GM18502 (cell line): ENCODE measurements at regions not wholly inside any gene's neighbourhood (a gene's known extent, or its start where the extent isn't known, plus 50 kb on each side); places are given as distances from the start of the nearest gene placed in this dataset.

Experiments used
- ATAC-seq: cut with Tn5 transposase; IDR thresholded peaks from one replicate; pipeline ENCODE4 v1.9.1; 2021; ENCODE audit warnings: mild to moderate bottlenecking; ENCODE audit not compliant: unreplicated experiment, poor library complexity

DNA sequence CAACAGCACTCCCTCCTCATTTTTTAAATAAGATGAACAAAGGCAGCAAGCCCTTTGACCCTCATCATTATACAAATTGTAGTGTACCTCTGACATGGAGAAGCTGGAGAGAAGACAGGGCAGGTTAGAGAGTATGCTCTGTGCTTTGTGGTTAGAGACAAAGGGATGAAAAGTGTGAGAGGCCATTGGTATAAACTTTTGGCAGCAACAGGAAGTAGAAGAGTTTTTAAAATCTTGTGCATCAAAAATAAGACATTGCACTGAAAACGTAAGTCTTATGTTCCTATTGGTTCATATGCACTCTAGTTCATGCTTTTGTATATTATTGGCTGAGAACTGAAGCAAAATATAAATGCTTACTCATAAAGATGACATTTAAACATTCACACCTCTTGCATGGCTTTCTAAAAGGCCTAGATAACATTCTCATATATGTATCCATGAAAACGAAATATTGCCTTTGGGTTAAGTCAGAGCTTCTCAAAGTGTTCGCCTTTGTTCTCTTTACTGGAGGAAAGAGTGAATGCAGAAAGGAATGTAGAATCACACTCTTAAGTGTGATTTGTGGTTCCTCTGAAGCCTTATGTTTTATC is 158.0 kb downstream of the PALM2AKAP2 start:
- no peak for ATAC-seq

DNA sequence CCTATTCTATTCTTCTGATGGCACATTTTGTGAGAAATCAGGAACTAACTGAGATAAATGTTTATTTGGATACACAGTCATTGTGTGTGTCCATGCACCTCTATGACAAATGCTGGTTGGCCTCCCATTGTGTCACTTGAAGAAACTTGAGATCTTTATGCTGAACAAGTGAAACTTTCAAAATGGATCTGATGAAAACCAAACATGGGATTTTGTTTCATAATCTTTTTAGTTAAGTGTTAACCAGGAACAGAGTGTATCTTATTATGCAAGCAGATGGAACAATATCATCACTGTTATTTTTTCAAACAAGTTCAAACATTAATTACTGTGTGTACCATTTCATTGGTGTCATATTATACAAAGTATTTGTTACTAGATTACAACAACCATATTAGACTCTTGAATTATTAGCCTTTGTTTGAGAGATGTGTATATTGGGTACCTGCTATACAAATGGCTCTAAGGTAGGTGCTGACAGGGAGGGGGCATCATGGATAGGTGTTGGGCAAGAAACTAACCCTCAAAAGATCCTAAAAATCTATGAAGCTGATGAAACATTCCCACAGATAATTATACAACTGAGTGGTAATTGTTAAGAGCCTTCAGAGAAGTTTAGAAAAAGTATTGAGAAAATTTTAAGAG is 159.8 kb downstream of the PALM2AKAP2 start:
- no peak for ATAC-seq

DNA sequence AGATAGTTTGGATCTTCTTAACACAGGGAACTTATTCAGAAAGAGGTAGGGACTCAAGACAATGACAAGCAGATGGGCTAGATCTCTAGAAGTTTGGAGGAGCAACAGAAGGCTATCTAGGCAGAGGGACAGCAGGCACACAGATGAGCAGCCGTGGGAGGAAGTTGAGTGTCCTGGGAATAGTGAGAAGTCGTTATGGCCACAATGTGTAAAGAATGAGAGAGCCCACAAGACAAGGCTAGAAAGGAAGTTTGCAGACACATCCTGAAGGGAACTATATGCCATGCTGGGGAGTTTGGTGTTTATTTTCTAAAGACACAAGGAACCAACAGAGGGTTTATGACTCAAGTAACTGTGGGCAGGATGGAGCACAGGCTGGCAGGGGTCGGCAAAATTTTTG is 160.6 kb downstream of the PALM2AKAP2 start:
- no peak for ATAC-seq

DNA sequence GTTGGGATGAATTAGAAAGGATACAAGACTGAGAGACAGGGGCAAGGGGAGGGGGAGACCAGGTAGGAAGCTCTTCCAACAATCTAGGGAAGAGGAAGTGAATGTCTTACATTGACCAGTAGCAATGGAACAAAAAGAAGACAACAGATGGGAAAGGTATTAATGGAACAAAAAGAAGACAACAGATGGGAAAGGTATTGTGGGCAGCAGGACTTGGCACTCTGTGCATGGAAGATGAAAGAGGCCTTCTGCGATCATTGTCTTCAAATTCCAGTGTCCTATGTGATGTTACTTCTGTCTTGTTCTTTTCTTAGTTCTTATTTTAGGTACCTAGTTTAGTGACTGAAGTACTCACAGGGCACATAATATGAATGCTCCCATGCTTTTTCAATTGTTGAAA is 161.8 kb downstream of the PALM2AKAP2 start:
- ATAC-seq, result no peak

DNA sequence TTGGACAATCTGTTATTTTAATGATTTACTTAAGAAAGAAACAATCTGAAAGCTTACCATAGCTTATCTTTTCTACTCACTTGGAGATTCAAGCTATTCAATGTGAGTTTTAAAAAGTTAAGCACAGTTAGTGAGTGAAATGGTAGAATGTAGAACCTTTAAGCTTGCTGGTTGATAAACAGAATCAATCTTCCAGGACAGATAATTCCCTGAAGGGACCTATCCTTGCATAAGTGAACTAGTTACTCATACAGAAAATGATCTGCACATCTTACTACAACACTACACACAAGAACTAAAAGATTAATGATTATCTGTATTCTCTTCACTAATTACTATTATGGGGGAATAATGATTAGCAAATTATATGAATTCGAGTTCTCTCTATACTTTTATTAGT is 165.6 kb downstream of the PALM2AKAP2 start:
- no peak for ATAC-seq

DNA sequence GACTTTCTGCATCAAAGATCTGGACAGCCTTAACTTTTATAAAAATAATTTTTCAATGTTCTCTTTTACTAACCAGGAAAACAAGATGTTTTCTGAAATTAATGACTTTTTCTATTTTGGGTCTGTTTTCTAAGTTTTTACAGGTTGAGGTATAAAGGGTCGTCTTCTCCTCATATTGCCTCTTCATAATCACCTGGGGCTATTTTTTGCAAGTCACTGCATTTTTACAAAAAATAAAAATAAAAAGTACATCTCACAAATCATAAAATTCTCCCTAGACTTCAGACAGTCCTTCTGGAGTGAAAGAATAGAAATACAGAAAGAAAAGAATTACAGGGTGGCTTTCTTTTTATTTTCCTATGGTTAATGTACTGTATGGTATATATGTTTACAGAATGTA is 168.5 kb downstream of the PALM2AKAP2 start:
- ATAC-seq, result no peak

DNA sequence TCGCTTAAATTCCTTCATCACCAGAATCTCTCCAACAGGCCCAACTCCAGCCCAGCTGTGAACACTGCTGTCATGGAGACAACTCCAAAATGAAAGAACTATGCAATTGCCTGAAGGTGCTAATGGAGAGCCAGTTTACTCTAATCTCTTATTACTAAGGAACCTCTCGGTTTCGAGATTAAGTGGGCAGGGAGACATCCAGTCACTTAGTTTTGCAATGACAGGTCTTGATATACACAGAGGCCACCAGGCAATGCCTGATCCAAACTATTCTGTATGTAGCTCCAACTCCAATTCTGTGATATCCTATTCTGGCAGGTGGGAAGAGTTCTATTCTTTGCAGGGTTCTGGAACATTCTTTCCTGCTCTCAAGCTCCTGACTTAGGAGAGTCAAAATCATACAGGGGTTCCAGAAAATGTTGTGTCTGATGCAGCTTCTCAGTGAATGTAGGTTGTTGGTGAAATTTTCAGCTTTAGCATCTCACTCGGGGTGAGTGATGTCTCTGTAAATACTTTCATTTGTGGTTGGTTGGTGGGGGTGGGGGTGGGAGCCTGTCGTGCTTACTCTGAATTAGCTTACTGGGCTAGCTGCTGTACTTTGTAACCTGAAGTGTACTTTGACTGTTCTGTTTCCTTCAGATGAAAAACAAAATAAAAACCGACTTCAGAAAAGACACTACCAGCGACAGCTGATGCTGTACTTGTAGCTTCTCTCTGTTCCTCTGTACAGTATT is 170.9 kb downstream of the PALM2AKAP2 start:
- peak; percentile 61 for ATAC-seq

DNA sequence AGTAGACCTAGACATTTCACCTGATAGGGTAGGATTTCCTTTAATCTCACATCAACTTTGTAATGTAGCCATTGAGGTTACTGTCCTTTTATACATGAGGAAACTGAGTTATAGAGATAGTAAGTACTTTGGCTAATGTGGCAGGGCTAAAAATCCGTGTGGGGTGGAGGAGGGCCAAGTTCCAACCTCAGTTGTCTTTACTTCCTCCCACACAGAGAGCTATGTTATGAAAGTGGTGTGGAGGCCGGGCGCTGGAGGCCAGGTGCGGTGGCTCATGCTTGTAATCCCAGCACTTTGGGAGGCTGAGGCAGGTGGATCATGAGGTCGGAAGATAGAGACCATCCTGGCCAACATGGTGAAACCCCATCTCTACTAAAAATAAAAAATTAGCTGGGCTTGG is 173.3 kb downstream of the PALM2AKAP2 start:
- no peak for ATAC-seq

DNA sequence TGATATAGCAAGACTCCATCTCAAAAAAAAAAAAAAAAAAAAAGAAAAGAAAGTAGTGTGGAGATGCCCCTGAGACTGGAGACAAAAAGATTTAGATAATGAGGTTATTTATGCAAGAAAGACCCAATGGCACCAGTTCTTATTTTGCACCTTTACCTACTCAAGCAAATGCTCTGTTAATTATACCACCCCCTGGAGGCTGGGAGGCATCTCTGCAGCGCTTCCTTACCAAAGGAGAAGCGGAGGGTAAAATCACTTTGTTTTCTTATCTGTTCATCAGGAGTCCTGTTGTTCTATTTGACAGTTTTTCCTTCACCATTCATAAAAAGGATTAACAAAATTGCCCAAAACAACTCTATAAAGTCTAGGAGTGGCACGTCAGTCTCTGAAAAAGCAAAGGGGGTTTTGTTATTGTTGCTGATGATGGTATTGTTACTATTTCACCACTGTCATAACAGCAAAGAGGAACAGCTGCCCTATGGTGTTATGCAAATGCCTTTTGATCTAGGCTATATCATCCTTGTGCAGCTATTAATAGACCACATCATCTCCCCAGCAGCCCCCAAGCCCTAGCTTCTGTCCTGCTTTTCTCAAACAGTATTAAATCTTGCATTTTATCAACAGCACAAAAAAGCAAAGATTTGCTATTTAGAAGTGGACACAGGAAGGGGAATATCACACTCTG is 174.0 kb downstream of the PALM2AKAP2 start:
- ATAC-seq, result no peak

DNA sequence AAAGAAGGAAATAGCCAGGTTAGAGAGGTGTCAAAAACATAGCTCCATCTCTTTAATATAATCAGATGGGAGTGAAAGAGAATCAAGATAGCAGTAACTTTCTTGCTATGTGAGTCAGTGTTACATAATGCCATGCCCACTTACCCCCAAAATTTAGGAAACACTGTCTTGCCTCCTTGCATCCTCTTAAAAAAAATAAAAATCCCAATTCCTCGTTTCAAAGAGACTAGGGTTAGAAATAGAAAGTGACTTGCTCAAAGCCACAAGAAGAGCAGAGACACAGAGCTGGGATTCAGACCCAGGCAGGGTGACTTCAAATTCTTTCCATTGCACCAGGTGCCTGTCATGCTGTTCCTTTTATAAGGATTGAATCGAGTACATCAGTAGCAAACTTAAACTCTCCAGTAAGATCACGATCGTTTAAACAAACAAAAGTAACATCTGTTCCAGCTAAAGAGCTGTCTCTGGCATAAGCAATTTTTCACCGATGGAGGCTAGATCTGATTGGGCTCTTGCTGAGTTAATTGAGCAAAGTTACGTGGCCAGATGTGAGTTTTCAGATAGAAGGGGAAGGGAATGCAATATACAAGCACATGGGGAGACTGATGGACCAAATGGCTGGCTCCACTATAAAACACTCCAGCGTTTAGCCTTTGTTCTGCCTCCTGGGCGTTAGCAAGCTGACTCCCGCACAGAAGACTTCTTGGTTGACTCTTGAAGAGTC is 176.9 kb downstream of the PALM2AKAP2 start:
- ATAC-seq, result no peak

DNA sequence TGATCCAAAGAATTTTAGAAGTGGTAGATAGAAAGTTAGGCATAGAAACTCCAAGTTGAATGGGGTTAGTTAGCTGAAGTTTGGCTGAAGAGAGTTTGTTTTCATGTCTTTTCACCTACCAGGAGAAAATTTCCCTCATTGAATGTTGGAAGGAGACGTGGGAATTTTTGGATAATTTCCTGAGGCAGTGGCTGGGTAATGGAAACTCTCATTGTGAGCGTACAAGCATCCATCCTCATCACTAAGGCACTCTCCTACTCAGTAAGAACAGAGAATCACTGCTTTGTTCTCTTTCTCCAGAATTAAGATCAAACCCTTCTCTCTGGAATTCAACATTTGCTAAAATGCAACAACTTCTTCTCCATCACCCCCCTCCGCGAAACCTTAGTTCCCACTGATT is 179.7 kb downstream of the PALM2AKAP2 start:
- no peak for ATAC-seq

DNA sequence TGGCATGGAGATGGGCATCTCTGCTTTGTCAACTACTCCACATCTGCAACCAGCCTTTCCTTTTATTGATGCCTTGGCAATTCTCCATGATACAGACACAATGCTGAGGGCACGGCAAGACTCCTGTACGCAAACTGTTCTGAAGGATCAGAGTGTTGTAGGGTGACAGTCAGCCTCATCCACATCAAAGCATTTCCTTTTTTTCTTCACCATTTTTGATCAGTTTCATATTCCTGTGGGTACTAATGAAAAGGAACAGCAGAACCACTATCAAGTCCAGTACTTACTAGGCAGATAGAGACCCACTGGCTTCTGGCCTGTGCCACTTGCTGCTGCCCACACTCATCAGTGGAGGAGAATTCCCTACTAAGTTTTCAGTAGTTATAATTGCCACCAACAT is 181.6 kb downstream of the PALM2AKAP2 start:
- ATAC-seq, result no peak

DNA sequence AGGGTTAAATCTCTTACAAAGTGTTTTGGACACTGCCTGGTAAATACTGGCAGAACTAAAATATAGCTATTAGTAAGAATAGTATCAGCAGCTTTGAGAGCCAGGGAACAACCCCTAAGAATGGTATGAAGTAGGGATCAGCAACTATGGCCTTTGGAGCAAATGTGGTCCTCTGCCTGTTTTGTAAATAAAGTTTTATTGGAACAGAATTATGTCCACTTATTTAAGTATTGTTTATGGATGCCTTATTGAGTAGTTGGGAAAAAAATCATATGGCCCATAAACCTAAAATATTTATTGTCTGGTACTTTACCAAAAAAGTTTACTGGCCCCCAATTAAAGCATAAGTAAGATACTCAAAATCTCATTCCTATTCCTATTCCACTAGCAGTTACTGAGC is 182.2 kb downstream of the PALM2AKAP2 start:
- ATAC-seq, result no peak

DNA sequence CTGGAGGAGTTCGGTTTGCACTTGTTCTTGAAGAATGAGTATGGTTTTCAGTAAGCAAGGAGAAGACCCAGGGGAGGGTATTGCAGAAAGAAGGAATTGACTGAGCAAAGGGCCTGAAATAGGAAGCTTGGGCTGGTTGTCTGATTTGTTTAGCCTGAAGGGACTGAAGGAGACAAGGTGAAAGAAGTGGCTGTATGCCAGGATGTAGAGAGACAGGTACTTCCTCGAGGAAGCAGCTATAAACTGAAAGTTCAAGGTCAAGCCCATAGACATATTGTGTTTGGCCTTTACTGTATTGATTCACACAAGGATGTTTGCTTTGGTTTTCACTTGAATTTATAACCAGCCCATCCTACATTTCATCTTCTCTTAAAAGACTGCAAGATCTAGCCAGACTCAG is 183.1 kb downstream of the PALM2AKAP2 start:
- ATAC-seq, result no peak

DNA sequence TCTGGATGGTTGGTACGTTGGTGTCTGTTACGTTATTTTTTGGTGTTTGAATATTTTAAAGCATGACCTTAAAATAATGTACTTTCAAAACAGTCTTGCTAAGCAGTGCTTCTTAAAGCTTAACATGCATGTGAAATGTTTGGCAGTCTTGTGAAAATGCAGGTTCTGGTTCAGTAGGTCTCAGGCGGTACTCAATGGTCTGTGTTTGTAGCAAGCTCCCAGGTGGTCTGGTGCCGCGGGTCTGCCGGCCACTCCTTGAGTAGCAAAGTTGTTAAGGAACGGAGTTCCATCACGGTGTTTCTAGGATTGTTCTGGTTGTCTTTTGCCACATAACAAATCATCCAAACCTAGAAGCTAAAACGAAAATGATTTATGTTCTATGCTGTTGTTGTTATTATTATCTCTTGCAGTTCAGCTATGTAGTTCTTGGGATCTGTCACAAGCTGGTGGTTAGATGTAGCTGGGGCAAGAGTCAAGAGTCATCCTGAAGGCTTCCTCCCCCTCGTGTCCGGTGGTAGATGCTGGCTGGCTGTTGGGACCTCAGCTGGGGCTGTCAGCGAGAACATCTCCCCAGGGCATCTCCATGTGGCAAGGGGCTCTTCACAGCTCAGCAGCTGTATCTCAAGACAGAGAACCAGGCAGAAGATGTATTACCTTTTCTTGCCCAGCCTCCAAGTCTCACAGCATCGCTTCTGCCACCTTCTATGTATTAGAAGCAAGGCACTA is 186.8 kb downstream of the PALM2AKAP2 start:
- ATAC-seq, result peak; percentile 35

DNA sequence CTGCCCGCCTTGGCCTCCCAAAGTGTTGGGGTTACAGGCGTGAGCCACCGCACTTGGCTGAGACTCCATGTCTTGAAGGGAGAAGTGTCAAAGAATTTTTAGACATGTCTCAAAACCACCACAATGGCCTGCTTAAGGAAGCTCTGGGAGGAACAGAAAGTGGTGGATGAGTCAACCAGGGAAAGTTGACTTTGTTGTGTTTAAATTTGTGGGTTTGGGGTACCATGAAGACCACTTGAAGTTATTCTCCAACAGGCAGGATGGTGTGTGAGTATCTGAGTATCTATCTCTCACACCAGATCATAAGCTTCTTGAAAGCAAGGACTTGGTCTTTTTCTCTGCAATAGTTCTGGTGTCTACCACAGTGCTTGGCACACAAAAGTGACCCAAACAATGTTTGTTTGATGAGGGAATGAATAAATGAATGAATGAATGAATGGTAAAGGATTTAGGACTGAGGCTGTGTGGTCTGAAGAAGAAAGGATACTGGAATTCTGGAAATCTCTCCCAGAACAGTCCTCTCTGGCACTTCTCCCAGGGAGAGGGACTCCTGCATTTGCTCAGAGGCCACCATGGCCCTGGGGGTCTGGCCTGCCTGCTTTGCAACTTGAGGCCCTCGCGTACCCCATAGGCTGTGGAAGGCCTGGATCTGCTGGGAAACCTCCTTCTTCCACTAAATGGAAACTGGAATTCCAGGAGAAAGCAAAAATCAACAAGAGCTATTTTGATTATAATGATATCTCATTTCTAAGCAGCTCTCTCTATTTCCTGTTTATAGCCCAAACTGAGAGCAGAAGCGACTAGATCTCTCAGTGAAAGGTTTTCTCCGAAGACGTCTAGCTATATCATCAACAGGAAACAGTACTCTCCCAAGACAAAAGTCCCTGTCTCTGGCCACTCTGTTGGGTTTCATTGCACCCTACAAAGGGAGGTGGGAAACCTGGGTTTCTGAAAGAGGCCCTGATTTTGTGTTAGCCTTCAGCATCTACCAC is 187.9 kb downstream of the PALM2AKAP2 start:
- ATAC-seq, result peak; percentile 50

DNA sequence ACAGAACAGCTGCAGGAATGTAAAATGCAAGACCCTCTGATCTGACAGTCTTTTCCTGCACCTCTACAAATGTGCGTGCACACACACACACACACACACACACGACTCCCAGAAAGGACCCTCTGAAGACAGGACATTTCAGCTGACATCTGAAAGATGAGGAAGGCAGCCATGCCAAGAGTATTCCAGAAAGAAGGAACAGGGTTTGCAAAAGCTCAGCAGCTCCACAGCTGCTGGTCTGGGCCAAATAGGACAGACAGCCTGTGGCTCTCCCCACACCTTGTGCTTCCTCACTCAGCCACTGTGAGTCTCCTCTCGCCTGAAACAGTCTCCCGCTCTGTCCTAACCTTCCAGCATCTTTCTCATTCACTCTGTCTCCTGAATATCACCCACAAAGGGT is 189.0 kb downstream of the PALM2AKAP2 start:
- no peak for ATAC-seq

DNA sequence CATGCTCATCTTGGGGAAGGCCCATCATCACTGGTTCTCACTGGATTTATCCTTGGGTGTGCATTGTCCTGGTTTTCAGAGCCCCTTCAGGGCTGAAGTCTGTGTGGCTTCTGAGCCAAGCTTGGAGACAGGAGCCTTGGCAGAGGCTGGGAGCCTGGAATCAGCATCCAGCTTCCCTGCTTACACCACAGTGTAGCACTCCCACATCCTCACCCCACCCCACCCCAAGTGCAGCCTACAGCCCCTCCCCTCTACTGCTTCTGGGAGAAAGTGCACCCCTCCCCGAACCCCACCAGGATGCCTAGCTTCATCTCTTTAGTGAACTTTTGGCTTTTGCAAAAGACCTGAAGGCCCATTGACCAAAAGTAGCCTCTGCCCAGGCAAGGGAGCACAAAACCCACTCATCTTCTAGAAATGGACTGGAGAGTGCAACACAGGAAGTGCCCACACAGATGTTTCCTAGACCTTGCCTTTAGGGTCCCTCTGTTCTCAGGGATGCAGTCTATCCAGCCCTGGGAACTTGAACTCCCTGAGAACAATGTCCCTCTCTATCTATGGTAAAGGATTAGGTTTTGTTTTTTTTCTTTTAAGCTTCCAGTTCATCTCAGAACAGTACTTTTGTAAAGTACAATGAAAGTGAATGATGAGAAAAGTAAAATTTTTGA is 189.7 kb downstream of the PALM2AKAP2 start:
- ATAC-seq, result no peak
